ENCODE measurements at regions not wholly inside any gene's neighbourhood (a gene's known extent, or its start where the extent isn't known, plus 50 kb on each side); places are given as distances from the start of the nearest gene placed in this dataset.

DNA sequence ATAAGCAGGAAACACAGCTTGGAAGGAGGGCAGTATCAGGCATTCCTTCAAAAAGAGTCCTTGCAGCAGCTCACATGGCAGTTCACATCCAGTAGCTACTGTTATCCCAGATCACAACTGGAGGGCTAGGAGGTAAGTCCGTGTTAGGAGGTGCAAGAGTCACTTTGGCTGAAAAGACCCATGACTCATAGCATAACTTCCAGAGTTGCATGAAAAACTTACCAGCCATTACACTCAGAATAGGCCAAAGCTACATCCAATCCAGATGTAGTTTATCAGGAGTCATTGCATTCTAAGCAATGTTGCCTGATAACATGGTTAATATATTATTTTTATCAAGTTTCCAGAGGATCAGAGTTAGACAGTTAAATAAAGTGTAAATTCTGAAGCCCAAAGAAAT is 1126.4 kb upstream of the SEMA6A start:
- no peaks in the 10 kb centered on the region for H3K36me3 ChIP-seq (ENCODE audit: control insufficient read depth in 2 of 2, insufficient read depth in 2 of 2, low read length in 1 of 2)
- no peak overlapping the region for H3K27ac ChIP-seq (ENCODE audit: low read depth in 1 of 2, low read length in 1 of 2)
- no peaks in the 10 kb centered on the region for H3K9me3 ChIP-seq (ENCODE audit: control insufficient read depth in 2 of 2, insufficient read depth in 1 of 2, low read length in 1 of 2)
- DNase-seq (ENCODE audit: low read depth in 6 of 9, low spot score in 9 of 9): no peak
- no peaks in the 10 kb centered on the region for H3K27me3 ChIP-seq (ENCODE audit: control insufficient read depth in 2 of 2, insufficient read depth in 1 of 2, low read length in 1 of 2)
- H3K4me3 ChIP-seq (ENCODE audit: low read length in 2 of 2): no peak overlapping the region
- no peaks in the 10 kb centered on the region for H3K4me1 ChIP-seq (ENCODE audit: control insufficient read depth in 2 of 2, insufficient read depth in 2 of 2, low read length in 2 of 2)
- WGBS: 69% methylated on average over 1 of the region's 1 CpG

DNA sequence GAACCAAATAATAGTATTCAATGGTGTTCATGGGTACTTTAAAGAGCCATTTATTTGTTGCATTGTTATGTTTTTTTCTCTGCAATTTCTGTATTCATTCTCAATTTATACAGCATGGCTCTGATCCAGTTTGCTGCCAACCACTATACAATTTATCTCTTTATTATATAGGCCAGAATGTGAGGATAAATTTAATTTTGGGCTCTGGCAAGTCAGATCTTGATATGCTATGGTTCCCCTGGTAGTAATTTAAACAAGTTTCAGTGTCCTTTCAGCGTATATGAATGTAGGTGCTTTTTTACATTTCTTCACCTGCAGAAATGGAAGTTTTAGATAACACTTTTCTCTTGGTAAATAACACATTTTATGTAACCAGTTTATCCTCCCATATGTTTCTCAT is 1118.0 kb upstream of the SEMA6A start:
- H3K36me3 ChIP-seq (ENCODE audit: control insufficient read depth in 2 of 2, insufficient read depth in 2 of 2, low read length in 1 of 2): no peaks in the 10 kb centered on the region
- DNase-seq (ENCODE audit: low read depth in 6 of 9, low spot score in 9 of 9): no peak
- H3K27me3 ChIP-seq (ENCODE audit: control insufficient read depth in 2 of 2, insufficient read depth in 1 of 2, low read length in 1 of 2): no peaks in the 10 kb centered on the region
- H3K4me3 ChIP-seq (ENCODE audit: low read length in 2 of 2): no peak overlapping the region
- H3K9me3 ChIP-seq (ENCODE audit: control insufficient read depth in 2 of 2, insufficient read depth in 1 of 2, low read length in 1 of 2): no peaks in the 10 kb centered on the region
- H3K4me1 ChIP-seq (ENCODE audit: control insufficient read depth in 2 of 2, insufficient read depth in 2 of 2, low read length in 2 of 2): no peaks in the 10 kb centered on the region
- H3K27ac ChIP-seq (ENCODE audit: low read depth in 1 of 2, low read length in 1 of 2): no peak overlapping the region
- WGBS: 88% methylated on average over 1 of the region's 1 CpG

DNA sequence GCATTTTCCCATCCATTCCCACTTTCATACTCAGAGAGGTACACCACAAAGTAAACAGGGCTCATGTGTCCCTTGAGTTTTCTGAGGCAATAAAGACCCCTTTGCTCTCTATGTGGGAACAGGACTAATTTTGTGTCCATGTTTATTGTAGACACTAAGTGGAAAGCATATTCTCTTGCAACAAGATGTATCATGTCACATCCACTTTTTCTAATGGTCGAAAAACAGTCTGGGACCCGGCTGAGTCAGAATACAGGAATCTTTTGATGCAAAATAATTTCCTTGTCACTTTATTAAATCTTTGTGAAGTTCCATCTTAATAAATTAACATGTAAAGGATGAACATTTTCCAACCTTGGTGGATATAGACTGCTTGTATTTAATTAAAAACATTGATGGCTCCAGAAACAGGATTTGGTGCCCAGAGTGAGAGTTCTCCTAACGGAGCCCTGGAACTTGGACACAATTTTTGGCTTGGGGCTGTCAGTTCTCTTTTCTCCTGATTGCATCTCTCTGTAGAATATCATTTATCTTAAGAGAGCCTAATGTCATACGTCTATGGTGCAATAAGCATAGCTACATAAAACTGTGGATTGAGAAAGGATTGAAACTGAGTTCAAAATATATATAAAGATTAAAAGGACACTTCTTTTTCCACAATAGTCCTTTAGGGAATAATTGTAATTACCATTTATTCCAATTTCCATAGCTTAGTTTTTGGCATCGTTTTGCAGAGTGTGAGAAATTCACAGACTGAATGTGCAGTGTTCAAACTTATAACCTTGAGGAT is 1116.7 kb upstream of the SEMA6A start:
- Histone ChIP-seq H3K27me3 (ENCODE audit: control insufficient read depth in 2 of 2, insufficient read depth in 1 of 2, low read length in 1 of 2) (no peaks in the 10 kb centered on the region), H3K4me3 (ENCODE audit: low read length in 2 of 2) (no peak overlapping the region), H3K9me3 (ENCODE audit: control insufficient read depth in 2 of 2, insufficient read depth in 1 of 2, low read length in 1 of 2) (no peaks in the 10 kb centered on the region), H3K27ac (ENCODE audit: low read depth in 1 of 2, low read length in 1 of 2) (no peak overlapping the region), H3K4me1 (ENCODE audit: control insufficient read depth in 2 of 2, insufficient read depth in 2 of 2, low read length in 2 of 2) (no peaks in the 10 kb centered on the region), H3K36me3 (ENCODE audit: control insufficient read depth in 2 of 2, insufficient read depth in 2 of 2, low read length in 1 of 2) (no peaks in the 10 kb centered on the region)
- 93% methylated on average over 5 of the region's 5 CpGs for WGBS
- no peak for DNase-seq (ENCODE audit: low read depth in 6 of 9, low spot score in 9 of 9)

GRCh38 chr5:117690612-117691011 is 1116.0 kb upstream of the SEMA6A start:
- DNase-seq (ENCODE audit: low read depth in 6 of 9, low spot score in 9 of 9): no peak
- Histone ChIP-seq H3K27ac (ENCODE audit: low read depth in 1 of 2, low read length in 1 of 2) (no peak overlapping the region), H3K4me1 (ENCODE audit: control insufficient read depth in 2 of 2, insufficient read depth in 2 of 2, low read length in 2 of 2) (no peaks in the 10 kb centered on the region), H3K27me3 (ENCODE audit: control insufficient read depth in 2 of 2, insufficient read depth in 1 of 2, low read length in 1 of 2) (no peaks in the 10 kb centered on the region), H3K9me3 (ENCODE audit: control insufficient read depth in 2 of 2, insufficient read depth in 1 of 2, low read length in 1 of 2) (no peaks in the 10 kb centered on the region), H3K36me3 (ENCODE audit: control insufficient read depth in 2 of 2, insufficient read depth in 2 of 2, low read length in 1 of 2) (no peaks in the 10 kb centered on the region), H3K4me3 (ENCODE audit: low read length in 2 of 2) (no peak overlapping the region)
- WGBS: 87% methylated on average over 4 of the region's 4 CpGs

DNA sequence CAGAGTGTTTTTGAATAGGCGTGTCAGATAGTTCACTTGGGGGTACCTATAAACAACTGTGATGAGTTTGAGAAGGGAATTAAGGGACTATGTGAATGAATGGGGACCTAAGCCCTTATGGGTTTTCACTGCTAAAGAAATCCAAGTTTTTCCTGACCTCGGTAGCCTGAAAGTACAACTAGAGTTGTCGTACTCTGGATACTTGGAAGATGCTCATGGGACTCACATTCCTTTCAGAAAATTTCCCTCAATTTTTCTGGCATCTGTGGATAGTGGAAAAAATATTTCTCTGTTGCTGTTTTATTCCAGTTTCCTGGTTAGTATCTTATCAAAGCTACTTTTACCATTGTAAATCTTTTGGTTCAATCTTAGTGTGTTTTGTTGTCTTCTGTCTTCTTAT is 1112.3 kb upstream of the SEMA6A start:
- no peaks in the 10 kb centered on the region for H3K4me1 ChIP-seq (ENCODE audit: control insufficient read depth in 2 of 2, insufficient read depth in 2 of 2, low read length in 2 of 2)
- H3K9me3 ChIP-seq (ENCODE audit: control insufficient read depth in 2 of 2, insufficient read depth in 1 of 2, low read length in 1 of 2): no peaks in the 10 kb centered on the region
- no peak overlapping the region for H3K27ac ChIP-seq (ENCODE audit: low read depth in 1 of 2, low read length in 1 of 2)
- no peak for DNase-seq (ENCODE audit: low read depth in 6 of 9, low spot score in 9 of 9)
- no peak overlapping the region for H3K4me3 ChIP-seq (ENCODE audit: low read length in 2 of 2)
- H3K27me3 ChIP-seq (ENCODE audit: control insufficient read depth in 2 of 2, insufficient read depth in 1 of 2, low read length in 1 of 2): no peaks in the 10 kb centered on the region
- no peaks in the 10 kb centered on the region for H3K36me3 ChIP-seq (ENCODE audit: control insufficient read depth in 2 of 2, insufficient read depth in 2 of 2, low read length in 1 of 2)
- WGBS: 93% methylated on average over 3 of the region's 3 CpGs

GRCh38 chr5:117682416-117682815 is 1107.8 kb upstream of the SEMA6A start:
- H3K27me3 ChIP-seq (ENCODE audit: control insufficient read depth in 2 of 2, insufficient read depth in 1 of 2, low read length in 1 of 2): no peaks in the 10 kb centered on the region
- no peaks in the 10 kb centered on the region for H3K9me3 ChIP-seq (ENCODE audit: control insufficient read depth in 2 of 2, insufficient read depth in 1 of 2, low read length in 1 of 2)
- H3K4me3 ChIP-seq (ENCODE audit: low read length in 2 of 2): no peak overlapping the region
- H3K27ac ChIP-seq (ENCODE audit: low read depth in 1 of 2, low read length in 1 of 2): no peak overlapping the region
- DNase-seq (ENCODE audit: low read depth in 6 of 9, low spot score in 9 of 9): no peak
- 97% methylated on average over 2 of the region's 2 CpGs for WGBS
- no peaks in the 10 kb centered on the region for H3K4me1 ChIP-seq (ENCODE audit: control insufficient read depth in 2 of 2, insufficient read depth in 2 of 2, low read length in 2 of 2)
- no peaks in the 10 kb centered on the region for H3K36me3 ChIP-seq (ENCODE audit: control insufficient read depth in 2 of 2, insufficient read depth in 2 of 2, low read length in 1 of 2)

GRCh38 chr5:117681431-117682254 is 1107.0 kb upstream of the SEMA6A start:
- no peak for DNase-seq (ENCODE audit: low read depth in 6 of 9, low spot score in 9 of 9)
- H3K4me3 ChIP-seq (ENCODE audit: low read length in 2 of 2): no peak overlapping the region

GRCh38 chr5:117680426-117680825 is 1105.8 kb upstream of the SEMA6A start:
- Histone ChIP-seq H3K9me3 (ENCODE audit: control insufficient read depth in 2 of 2, insufficient read depth in 1 of 2, low read length in 1 of 2) (no peaks in the 10 kb centered on the region), H3K27ac (ENCODE audit: low read depth in 1 of 2, low read length in 1 of 2) (no peak overlapping the region), H3K4me1 (ENCODE audit: control insufficient read depth in 2 of 2, insufficient read depth in 2 of 2, low read length in 2 of 2) (no peaks in the 10 kb centered on the region), H3K27me3 (ENCODE audit: control insufficient read depth in 2 of 2, insufficient read depth in 1 of 2, low read length in 1 of 2) (no peaks in the 10 kb centered on the region), H3K36me3 (ENCODE audit: control insufficient read depth in 2 of 2, insufficient read depth in 2 of 2, low read length in 1 of 2) (no peaks in the 10 kb centered on the region), H3K4me3 (ENCODE audit: low read length in 2 of 2) (no peak overlapping the region)
- 98% methylated on average over 1 of the region's 1 CpG for WGBS
- no peak for DNase-seq (ENCODE audit: low read depth in 6 of 9, low spot score in 9 of 9)

More at GRCh38 chr5:117681431-117682254, 1107.0 kb upstream of the SEMA6A start:
- Histone ChIP-seq H3K4me1 (ENCODE audit: control insufficient read depth in 2 of 2, insufficient read depth in 2 of 2, low read length in 2 of 2) (no peaks in the 10 kb centered on the region), H3K36me3 (ENCODE audit: control insufficient read depth in 2 of 2, insufficient read depth in 2 of 2, low read length in 1 of 2) (no peaks in the 10 kb centered on the region), H3K9me3 (ENCODE audit: control insufficient read depth in 2 of 2, insufficient read depth in 1 of 2, low read length in 1 of 2) (no peaks in the 10 kb centered on the region), H3K27me3 (ENCODE audit: control insufficient read depth in 2 of 2, insufficient read depth in 1 of 2, low read length in 1 of 2) (no peaks in the 10 kb centered on the region), H3K27ac (ENCODE audit: low read depth in 1 of 2, low read length in 1 of 2) (no peak overlapping the region)
- WGBS: 91% methylated on average over 6 of the region's 6 CpGs

DNA sequence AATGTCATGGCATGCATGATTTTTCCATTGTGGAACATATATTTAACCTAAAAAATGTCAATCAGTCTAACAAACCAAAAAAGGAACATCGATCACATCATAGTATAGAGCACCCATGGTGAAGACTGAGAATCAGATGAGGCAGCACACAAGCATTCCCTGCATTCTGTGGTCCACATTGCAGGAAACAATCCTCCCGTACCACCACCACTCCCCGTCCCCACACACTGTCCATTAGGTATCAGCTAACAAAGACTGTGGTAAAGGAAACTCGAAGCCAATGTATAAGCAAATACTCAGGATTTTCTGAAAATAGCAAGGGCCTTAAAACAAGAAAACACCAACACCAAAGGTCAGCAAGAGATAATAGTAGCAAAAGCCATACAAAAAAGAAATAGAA is 1104.4 kb upstream of the SEMA6A start:
- 90% methylated on average over 4 of the region's 4 CpGs for WGBS
- Histone ChIP-seq H3K36me3 (ENCODE audit: control insufficient read depth in 2 of 2, insufficient read depth in 2 of 2, low read length in 1 of 2) (no peaks in the 10 kb centered on the region), H3K4me1 (ENCODE audit: control insufficient read depth in 2 of 2, insufficient read depth in 2 of 2, low read length in 2 of 2) (no peaks in the 10 kb centered on the region), H3K27me3 (ENCODE audit: control insufficient read depth in 2 of 2, insufficient read depth in 1 of 2, low read length in 1 of 2) (no peaks in the 10 kb centered on the region), H3K27ac (ENCODE audit: low read depth in 1 of 2, low read length in 1 of 2) (no peak overlapping the region), H3K4me3 (ENCODE audit: low read length in 2 of 2) (no peak overlapping the region), H3K9me3 (ENCODE audit: control insufficient read depth in 2 of 2, insufficient read depth in 1 of 2, low read length in 1 of 2) (no peaks in the 10 kb centered on the region)
- no peak for DNase-seq (ENCODE audit: low read depth in 6 of 9, low spot score in 9 of 9)

Measured in thymus (tissue), 11 donors.